ENCODE measurements at regions not wholly inside any gene's neighbourhood (a gene's known extent, or its start where the extent isn't known, plus 50 kb on each side); places are given as distances from the start of the nearest gene placed in this dataset.

DNA sequence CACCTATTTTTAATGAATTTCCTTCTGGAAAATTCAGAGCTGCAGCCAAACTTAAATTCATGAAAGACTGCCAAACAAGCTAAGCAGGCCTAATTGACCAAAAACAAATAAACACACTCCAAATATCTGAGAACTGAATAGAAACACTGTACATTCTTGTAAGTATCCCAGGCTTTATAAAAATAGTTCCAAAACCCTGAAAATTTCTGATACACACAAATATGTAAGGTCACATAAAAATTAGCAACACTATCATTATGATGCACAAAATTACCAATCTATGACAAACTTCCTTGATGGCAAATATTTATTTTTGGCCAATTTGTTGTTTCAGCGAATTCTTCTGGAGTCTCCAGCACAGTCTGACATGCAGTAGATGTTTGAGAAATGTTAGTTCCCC lies 117.9 kb upstream of the UBE2E2 start:
- no peaks in the 10 kb centered on the region for H4K20me1 ChIP-seq (replicated peaks in 1 of 2; ENCODE audit: control insufficient read depth in 1 of 2, insufficient read depth in 2 of 2, low read length in 2 of 2)
- no peaks in the 10 kb centered on the region for H3K79me1 ChIP-seq (ENCODE audit: low read depth, low read length)
- no peak overlapping the region for H4K91ac ChIP-seq (replicated peaks; ENCODE audit: insufficient read length, low read length)
- no peak overlapping the region for H3K23ac ChIP-seq (ENCODE audit: insufficient read length)
- no peaks in the 10 kb centered on the region for H3K36me3 ChIP-seq (ENCODE audit: control insufficient read depth in 2 of 4, insufficient read depth in 4 of 4, low read length in 3 of 4)
- no peaks in the 10 kb centered on the region for H3K9me3 ChIP-seq (ENCODE audit: insufficient read depth in 2 of 2, low read depth in 1 of 2, low read length in 1 of 2)
- no peak overlapping the region for H3K14ac ChIP-seq (ENCODE audit: insufficient read length)
- H3K79me2 ChIP-seq (ENCODE audit: control insufficient read depth in 1 of 2, insufficient read depth in 2 of 2, low read length in 2 of 2) = no peaks in the 10 kb centered on the region
- WGBS, 2 experiments (ENCODE audit: extremely low coverage in 1 of 2, insufficient coverage in 1 of 2, insufficient read length in 1 of 2, insufficient replicate concordance in 2 of 2, low coverage in 1 of 2, low lambda C conversion rate in 2 of 2, missing lambda C conversion rate in 1 of 2) = 65% methylated on average over 1 of the region's 1 CpG; no CpG with 5 or more reads in 1 of the 2 experiments
- H2AFZ ChIP-seq (ENCODE audit: low read length) = no peak overlapping the region
- no peak overlapping the region for H2BK120ac ChIP-seq (replicated peaks; ENCODE audit: low read depth, low read length)
- no peak overlapping the region for H3K18ac ChIP-seq (ENCODE audit: extremely low read depth, low read length)
- H2BK12ac ChIP-seq (ENCODE audit: low read depth, low read length) = no peak overlapping the region
- TF ChIP-seq TCF12 (IDR thresholded peaks at IDR 0.05; ENCODE audit: low read depth, low read length) (no peak), RNF2 (IDR thresholded peaks at IDR 0.05; ENCODE audit: borderline replicate concordance, low read depth, low read length, missing control alignments, poor library complexity, severe bottlenecking) (no peak), EP300 (IDR thresholded peaks at IDR 0.05; ENCODE audit: borderline replicate concordance in 1 of 2, low read depth in 2 of 2, low read length in 2 of 2) (no peak), SIRT6 (IDR thresholded peaks at IDR 0.05; ENCODE audit: low read length) (no peak)
- no peak overlapping the region for H3K27ac ChIP-seq (ENCODE audit: low read depth, low read length)
- no peaks in the 10 kb centered on the region; a peak in 2 of 7 replicates for H3K4me1 ChIP-seq (replicated peaks in 1 of 4; ENCODE audit: control insufficient read depth in 3 of 4, insufficient read depth in 4 of 4, low read length in 3 of 4)
- FAIRE-seq = no peak
- H4K8ac ChIP-seq (ENCODE audit: extremely low read depth, insufficient read depth, low read length) = no peak overlapping the region
- H2BK5ac ChIP-seq (ENCODE audit: low read depth, low read length) = no peak overlapping the region
- H3K4me2 ChIP-seq (ENCODE audit: insufficient read depth in 1 of 2, low read depth in 2 of 2, low read length in 2 of 2) = no peak overlapping the region
- no peak overlapping the region for H2BK20ac ChIP-seq (ENCODE audit: low read length)
- ChIA-PET POLR2A (ENCODE audit: partially characterized antibody) (no interaction called here), CTCF (ENCODE audit: partially characterized antibody) (no interaction called here)
- no peak overlapping the region for H3K4me3 ChIP-seq (ENCODE audit: extremely low read depth in 1 of 4, insufficient read depth in 2 of 4, low read depth in 3 of 4, low read length in 4 of 4)
- H3K23me2 ChIP-seq (ENCODE audit: low read depth, low read length) = no peaks in the 10 kb centered on the region
- no peaks in the 10 kb centered on the region for H3K27me3 ChIP-seq (replicated peaks in 1 of 4; ENCODE audit: control insufficient read depth in 3 of 4, extremely low read depth in 1 of 4, insufficient read depth in 3 of 4, low read length in 3 of 4)
- no peak overlapping the region for H3K9ac ChIP-seq (replicated peaks in 1 of 4; ENCODE audit: extremely low read depth in 1 of 4, low read depth in 3 of 4, low read length in 3 of 4)
- no peak for DNase-seq (ENCODE audit: low read depth in 1 of 2, low spot score in 2 of 2)
- H3K4ac ChIP-seq (replicated peaks; ENCODE audit: insufficient read length, low read depth, low read length) = no peak overlapping the region
- H2BK15ac ChIP-seq (ENCODE audit: low read length) = no peak overlapping the region
- H3K56ac ChIP-seq (replicated peaks; ENCODE audit: insufficient read length, low read depth, low read length) = no peak overlapping the region
- no peak overlapping the region for H4K5ac ChIP-seq (ENCODE audit: insufficient read length, low read depth, low read length)
- H2AK5ac ChIP-seq (ENCODE audit: low read depth, low read length) = no peak overlapping the region

All from H1 (cell line).